ENCODE measurements at regions not wholly inside any gene's neighbourhood (a gene's known extent, or its start where the extent isn't known, plus 50 kb on each side); places are given as distances from the start of the nearest gene placed in this dataset.

- Histone ChIP-seq H3K9me2 (ENCODE audit: insufficient read depth, low read length) (no peaks in the 10 kb centered on the region), H3K9me3 (ENCODE audit: low read length) (no peaks in the 10 kb centered on the region), H3K9ac (ENCODE audit: low read length) (no peak overlapping the region), H3F3A (ENCODE audit: insufficient read depth, low read length, poor library complexity, severe bottlenecking) (no peaks in the 10 kb centered on the region), H2AFZ (ENCODE audit: low read depth, low read length) (no peak overlapping the region), H3K27me3 (ENCODE audit: insufficient read depth, low read depth, low read length) (no peaks in the 10 kb centered on the region), H3K36me3 (ENCODE audit: insufficient read depth, low read length) (no peaks in the 10 kb centered on the region), H4K20me1 (ENCODE audit: insufficient read depth) (no peaks in the 10 kb centered on the region), H3K27ac (ENCODE audit: low read length) (no peak overlapping the region), H3K4me2 (ENCODE audit: low read length) (no peak overlapping the region), H3K79me2 (replicated peaks; ENCODE audit: insufficient read depth, low read length) (no peaks in the 10 kb centered on the region), H3K4me3 (ENCODE audit: low read length) (no peak overlapping the region)
- TF ChIP-seq SMC3 (conservative IDR thresholded peaks at IDR 0.05; ENCODE audit: poor library complexity), result no peak
- no peak for TF ChIP-seq TAF1 (IDR thresholded peaks at IDR 0.05; ENCODE audit: low read depth)
- TF ChIP-seq MXI1 (conservative IDR thresholded peaks at IDR 0.05; ENCODE audit: poor library complexity, severe bottlenecking), result no peak
- TF ChIP-seq EP300 (conservative IDR thresholded peaks at IDR 0.05; ENCODE audit: poor library complexity, severe bottlenecking), result no peak
- TF ChIP-seq, protein P1, sequence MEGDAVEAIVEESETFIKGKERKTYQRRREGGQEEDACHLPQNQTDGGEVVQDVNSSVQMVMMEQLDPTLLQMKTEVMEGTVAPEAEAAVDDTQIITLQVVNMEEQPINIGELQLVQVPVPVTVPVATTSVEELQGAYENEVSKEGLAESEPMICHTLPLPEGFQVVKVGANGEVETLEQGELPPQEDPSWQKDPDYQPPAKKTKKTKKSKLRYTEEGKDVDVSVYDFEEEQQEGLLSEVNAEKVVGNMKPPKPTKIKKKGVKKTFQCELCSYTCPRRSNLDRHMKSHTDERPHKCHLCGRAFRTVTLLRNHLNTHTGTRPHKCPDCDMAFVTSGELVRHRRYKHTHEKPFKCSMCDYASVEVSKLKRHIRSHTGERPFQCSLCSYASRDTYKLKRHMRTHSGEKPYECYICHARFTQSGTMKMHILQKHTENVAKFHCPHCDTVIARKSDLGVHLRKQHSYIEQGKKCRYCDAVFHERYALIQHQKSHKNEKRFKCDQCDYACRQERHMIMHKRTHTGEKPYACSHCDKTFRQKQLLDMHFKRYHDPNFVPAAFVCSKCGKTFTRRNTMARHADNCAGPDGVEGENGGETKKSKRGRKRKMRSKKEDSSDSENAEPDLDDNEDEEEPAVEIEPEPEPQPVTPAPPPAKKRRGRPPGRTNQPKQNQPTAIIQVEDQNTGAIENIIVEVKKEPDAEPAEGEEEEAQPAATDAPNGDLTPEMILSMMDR (IDR thresholded peaks at IDR 0.05; ENCODE audit: poor library complexity, severe bottlenecking), result no peak
- no peak for TF ChIP-seq EZH2 (IDR thresholded peaks at IDR 0.05; ENCODE audit: borderline replicate concordance, insufficient read depth, low read length, poor library complexity, severe bottlenecking)
- TF ChIP-seq, protein P2, sequence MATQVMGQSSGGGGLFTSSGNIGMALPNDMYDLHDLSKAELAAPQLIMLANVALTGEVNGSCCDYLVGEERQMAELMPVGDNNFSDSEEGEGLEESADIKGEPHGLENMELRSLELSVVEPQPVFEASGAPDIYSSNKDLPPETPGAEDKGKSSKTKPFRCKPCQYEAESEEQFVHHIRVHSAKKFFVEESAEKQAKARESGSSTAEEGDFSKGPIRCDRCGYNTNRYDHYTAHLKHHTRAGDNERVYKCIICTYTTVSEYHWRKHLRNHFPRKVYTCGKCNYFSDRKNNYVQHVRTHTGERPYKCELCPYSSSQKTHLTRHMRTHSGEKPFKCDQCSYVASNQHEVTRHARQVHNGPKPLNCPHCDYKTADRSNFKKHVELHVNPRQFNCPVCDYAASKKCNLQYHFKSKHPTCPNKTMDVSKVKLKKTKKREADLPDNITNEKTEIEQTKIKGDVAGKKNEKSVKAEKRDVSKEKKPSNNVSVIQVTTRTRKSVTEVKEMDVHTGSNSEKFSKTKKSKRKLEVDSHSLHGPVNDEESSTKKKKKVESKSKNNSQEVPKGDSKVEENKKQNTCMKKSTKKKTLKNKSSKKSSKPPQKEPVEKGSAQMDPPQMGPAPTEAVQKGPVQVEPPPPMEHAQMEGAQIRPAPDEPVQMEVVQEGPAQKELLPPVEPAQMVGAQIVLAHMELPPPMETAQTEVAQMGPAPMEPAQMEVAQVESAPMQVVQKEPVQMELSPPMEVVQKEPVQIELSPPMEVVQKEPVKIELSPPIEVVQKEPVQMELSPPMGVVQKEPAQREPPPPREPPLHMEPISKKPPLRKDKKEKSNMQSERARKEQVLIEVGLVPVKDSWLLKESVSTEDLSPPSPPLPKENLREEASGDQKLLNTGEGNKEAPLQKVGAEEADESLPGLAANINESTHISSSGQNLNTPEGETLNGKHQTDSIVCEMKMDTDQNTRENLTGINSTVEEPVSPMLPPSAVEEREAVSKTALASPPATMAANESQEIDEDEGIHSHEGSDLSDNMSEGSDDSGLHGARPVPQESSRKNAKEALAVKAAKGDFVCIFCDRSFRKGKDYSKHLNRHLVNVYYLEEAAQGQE (IDR thresholded peaks at IDR 0.05; ENCODE audit: borderline replicate concordance), result no peak
- no peak for TF ChIP-seq RAD21 (conservative IDR thresholded peaks at IDR 0.05)
- no peak for TF ChIP-seq POLR2AphosphoS5 (IDR thresholded peaks at IDR 0.05)
These were observed 50.7 kb upstream of the TNFRSF21 start for GRCh38 chr6:47360388-47360787.

DNA sequence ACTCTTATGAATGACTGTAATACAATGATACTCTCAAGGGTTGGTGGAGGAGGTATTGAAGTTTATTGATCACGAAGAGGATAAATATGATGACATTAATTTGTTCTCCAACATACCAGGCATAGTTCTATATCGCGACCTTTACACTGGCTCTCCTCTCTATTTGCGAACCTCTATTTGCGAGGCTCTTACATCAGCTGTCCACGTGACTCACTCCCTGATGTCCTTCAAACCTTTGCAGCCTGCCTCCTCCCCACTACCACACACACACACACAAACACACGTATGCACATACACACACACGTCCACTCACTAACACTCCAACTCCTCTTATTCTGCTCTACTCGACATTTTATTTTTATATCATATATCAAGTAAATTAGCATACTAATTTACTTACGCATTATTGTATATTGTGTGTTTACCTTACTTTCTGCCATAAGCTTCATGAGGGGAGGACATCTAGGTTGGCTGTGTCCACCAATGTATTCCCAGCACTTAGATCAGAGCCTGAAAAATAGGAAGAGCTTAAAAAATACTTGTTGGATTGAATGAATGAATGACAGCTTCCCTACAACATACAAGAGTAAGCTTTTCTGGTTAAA lies 53.3 kb upstream of the TNFRSF21 start:
- no peaks in the 10 kb centered on the region for H3K9me3 ChIP-seq (ENCODE audit: low read length)
- no peaks in the 10 kb centered on the region for H3K79me2 ChIP-seq (replicated peaks; ENCODE audit: insufficient read depth, low read length)
- H3K9me2 ChIP-seq (ENCODE audit: insufficient read depth, low read length), result no peaks in the 10 kb centered on the region
- TF ChIP-seq RAD21 (conservative IDR thresholded peaks at IDR 0.05) (no peak), EZH2 (IDR thresholded peaks at IDR 0.05; ENCODE audit: borderline replicate concordance, insufficient read depth, low read length, poor library complexity, severe bottlenecking) (no peak), MXI1 (conservative IDR thresholded peaks at IDR 0.05; ENCODE audit: poor library complexity, severe bottlenecking) (no peak), SMC3 (conservative IDR thresholded peaks at IDR 0.05; ENCODE audit: poor library complexity) (no peak), POLR2AphosphoS5 (IDR thresholded peaks at IDR 0.05) (no peak), TAF1 (IDR thresholded peaks at IDR 0.05; ENCODE audit: low read depth) (no peak), EP300 (conservative IDR thresholded peaks at IDR 0.05; ENCODE audit: poor library complexity, severe bottlenecking) (no peak)
- TF ChIP-seq, protein P2 (IDR thresholded peaks at IDR 0.05; ENCODE audit: borderline replicate concordance), result no peak
- TF ChIP-seq, protein P1 (IDR thresholded peaks at IDR 0.05; ENCODE audit: poor library complexity, severe bottlenecking), result no peak
- no peaks in the 10 kb centered on the region for H3F3A ChIP-seq (ENCODE audit: insufficient read depth, low read length, poor library complexity, severe bottlenecking)
- H3K36me3 ChIP-seq (ENCODE audit: insufficient read depth, low read length), result no peaks in the 10 kb centered on the region
- H3K4me2 ChIP-seq (ENCODE audit: low read length), result no peak overlapping the region
- no peaks in the 10 kb centered on the region for H4K20me1 ChIP-seq (ENCODE audit: insufficient read depth)
- H3K4me3 ChIP-seq (ENCODE audit: low read length), result no peak overlapping the region
- H3K9ac ChIP-seq (ENCODE audit: low read length), result no peak overlapping the region
- H3K27ac ChIP-seq (ENCODE audit: low read length), result no peak overlapping the region
- H2AFZ ChIP-seq (ENCODE audit: low read depth, low read length), result no peak overlapping the region
- H3K27me3 ChIP-seq (ENCODE audit: insufficient read depth, low read depth, low read length), result no peaks in the 10 kb centered on the region
